GM19395 (cell line): ENCODE measurements at regions not wholly inside any gene's neighbourhood (a gene's known extent, or its start where the extent isn't known, plus 50 kb on each side); places are given as distances from the start of the nearest gene placed in this dataset.

Experiments used
- ATAC-seq: cut with Tn5 transposase; IDR thresholded peaks from one replicate; pipeline ENCODE4 v1.9.1; 2021; ENCODE audit warnings: mild to moderate bottlenecking, moderate library complexity; ENCODE audit not compliant: unreplicated experiment

DNA sequence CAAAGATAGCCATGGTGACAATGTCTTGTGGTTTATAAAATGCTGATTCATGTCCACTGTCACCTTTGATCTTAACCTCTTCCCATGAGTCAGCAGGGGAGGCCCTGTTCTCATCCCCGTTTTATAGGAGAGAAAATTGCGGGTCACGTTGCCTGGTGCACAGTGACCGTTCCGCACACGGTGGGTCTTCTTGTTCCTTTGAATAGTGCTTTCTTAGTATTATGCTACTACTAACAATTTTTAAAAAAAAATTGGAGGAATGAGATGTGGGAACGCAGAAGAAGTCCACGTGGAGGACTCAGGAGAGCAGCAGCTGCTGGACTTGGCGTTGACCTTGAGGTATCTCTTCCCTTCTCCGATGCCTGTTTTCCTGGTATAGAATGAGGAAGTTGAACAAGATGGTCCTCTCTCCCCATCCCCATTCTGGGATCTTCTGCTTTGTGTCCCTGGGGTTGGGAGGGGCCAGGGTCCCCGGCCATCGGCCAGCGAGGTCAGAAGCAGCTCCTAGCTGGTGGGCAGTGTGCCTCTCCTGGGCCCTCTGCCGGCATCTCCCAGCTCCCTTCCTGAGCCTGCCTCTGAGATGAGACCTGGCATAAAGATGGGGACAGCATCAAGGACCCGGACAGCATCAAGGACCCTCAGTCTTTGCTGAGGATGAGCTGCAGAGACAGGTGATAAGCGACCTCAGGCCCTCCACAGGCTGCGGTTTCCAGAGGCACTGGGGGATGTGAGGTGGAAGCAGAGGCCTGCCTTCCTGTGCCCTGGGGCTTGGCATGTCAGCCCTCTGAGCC is 143.9 kb downstream of the C9orf50 start:
- ATAC-seq = no peak

DNA sequence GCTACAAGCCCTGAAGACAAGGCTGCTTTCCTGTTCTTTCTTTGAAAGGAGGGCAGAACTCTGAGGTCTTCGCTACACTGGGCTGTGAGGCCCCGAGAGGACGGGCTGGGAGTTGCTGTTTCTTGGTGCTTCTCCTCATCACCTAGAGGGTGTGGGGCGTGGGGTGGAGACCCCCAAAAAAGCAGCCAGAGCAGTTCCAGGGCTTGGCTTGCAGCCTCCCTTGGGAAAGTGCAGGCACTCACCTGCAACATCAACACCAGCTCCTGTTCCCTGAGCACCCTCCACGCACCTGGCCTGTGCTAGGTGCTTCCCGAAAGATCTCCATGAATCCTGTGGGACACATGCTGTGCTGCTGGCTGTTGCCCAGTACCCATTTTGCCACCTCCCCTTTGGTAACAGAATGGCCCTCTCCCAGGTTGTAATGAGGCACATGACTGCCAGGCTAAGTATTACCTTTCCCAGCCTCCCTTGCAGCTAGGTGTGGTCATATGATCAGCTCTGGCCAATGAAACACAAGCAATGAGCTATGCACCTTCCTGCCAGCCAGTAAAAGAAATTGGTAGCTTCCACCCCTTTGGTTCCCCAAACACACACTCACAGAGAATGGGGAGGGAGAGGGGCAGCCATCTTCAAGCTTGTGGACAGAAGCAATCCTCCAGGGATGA is 146.0 kb downstream of the C9orf50 start:
- no peak for ATAC-seq

DNA sequence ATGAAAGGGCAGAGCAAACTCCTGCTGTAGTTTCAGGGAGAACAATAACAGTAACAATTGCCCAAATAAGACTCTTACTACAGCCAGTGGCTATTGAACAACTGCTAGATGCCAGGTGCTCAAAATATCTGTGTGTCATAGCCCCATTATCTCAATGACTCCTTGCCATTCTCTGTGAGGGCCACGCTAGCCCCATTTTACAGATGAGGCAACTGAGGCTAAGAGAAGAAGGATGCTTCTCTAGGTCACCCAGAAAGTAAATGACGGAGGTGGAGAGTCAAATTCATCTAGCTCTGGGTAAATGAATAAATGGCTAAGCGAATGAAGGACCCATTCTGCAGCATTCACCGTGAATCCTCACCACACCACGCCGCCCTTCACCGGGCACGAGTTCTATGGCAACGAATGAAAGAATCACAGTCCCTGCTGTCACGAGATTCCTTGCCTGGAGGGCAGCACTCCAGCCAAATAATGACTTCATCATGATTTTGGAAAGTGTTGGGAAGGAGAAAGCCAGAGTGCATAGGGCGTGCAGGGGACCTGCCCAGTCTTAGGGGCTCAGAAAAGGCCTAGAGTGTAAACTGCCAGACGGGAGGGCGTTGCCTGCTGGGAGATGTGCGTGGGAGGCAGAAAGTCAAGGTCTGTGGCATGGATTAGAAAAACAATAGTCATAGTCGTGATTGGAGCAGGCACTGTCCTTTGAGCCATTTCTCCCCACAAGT is 147.2 kb downstream of the C9orf50 start:
- ATAC-seq = no peak

DNA sequence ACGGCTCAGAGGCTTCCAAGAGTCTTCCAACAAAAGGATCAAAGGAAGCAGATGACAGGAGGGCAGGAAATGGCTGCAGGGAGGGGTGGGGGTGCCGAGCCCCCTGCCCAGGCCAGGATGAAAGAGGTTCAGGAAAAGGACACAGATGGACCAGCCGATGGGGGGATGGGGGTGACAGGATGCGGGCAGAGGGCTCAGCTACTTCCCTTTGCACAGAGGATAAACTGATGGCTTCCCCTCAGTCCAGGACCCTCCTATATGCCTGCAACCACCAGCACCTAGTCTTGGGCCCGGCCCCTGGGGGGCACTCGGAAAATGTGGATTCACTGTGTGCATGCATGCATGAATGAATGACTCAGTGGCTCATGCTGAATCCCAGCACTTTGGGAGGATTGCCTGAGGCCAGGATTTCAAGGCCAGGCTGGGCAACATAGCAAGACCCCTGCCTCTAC is 148.2 kb downstream of the C9orf50 start:
- no peak for ATAC-seq

DNA sequence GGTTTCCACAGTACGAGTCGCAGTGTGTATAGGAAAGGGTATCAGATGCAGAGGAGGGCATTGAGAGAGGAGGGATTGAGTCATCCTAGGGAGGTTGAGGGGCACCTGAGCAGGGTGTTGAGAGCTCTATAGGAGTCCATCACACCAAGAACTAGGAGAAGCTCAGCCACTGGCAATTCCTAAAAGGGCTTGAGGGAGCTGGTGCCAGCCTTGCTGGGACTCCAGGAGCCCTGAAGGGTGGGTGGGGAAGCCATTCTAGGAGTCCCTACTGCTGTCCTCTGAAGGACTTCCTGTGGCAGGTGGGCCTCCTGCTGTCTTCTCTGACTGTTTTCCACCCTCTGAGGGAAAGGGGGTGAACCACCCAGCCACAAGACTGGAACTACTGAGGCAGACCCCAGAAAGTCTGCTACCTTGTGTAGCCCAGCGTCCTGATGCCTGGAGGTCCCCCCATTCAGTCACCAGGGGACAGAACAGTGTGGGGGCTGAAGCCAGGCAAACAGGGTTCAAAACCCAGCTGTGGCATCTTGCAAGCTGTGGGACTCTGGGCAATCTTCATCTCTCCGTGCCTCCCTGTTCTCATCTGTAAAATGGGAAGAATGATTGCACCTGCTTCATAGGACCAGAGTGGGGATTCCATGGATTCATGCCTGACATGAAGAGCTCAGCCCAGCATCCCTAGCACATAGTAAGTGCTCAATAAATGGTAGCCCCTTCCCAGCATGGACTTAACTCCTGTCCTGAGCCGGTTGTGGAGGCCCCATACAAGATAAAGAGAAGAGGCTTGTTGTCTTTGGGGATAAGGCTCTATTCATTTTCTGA is 149.5 kb downstream of the C9orf50 start:
- no peak for ATAC-seq

DNA sequence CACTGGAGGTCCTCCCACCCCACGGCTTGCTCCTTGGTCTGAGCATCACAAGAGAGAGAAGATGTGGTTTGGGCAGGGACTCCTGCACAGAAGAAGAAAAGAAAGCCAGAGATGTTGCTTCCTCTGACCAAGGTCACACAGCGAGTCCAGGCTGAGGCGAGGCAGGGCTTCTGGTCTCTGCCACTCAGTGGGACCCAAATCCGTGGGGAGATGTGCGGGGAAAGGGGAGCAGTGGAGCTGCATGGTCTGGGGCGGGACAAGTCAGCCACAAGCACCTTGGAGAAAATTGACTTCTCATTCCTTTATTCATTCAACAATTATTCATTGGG is 150.9 kb downstream of the C9orf50 start:
- no peak for ATAC-seq

DNA sequence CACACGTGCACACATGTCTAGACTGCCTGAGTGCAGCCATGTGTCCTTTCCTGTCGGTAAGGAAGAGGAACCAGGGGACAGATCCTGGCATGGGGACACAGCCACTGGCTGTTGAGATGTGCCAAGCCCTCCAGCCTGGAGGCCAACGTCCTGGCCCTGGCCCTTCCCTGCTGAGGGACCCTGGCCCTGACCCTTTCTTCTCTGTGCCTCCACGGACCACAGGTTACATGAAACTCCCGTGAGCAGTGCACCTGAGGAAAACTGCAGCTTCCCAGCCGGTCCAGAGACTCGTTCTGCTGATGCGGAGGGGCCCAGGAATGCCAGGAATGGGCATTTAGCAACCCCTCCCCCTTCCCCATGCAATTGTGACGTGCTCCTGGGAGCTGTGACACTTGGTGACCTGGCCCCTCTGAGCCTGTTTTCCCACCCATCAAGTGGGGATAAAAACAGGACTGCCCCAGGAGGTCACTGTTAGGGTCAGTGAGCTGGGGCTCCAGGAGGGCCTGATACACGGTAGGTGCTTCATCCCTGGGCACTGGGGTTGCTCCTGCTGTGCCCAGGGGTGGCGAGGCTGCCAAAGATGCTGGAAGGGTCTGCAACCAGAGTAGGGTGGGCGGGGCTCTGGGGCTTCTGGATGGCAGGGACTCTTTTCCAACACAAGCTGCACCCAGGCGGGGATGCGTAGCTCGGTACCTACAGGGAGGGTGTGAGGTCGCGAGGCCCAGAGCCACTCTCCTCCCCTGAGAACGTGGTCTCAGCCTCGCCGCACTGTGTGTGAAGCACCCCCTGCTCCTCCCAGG is 151.5 kb downstream of the C9orf50 start:
- ATAC-seq = no peak

DNA sequence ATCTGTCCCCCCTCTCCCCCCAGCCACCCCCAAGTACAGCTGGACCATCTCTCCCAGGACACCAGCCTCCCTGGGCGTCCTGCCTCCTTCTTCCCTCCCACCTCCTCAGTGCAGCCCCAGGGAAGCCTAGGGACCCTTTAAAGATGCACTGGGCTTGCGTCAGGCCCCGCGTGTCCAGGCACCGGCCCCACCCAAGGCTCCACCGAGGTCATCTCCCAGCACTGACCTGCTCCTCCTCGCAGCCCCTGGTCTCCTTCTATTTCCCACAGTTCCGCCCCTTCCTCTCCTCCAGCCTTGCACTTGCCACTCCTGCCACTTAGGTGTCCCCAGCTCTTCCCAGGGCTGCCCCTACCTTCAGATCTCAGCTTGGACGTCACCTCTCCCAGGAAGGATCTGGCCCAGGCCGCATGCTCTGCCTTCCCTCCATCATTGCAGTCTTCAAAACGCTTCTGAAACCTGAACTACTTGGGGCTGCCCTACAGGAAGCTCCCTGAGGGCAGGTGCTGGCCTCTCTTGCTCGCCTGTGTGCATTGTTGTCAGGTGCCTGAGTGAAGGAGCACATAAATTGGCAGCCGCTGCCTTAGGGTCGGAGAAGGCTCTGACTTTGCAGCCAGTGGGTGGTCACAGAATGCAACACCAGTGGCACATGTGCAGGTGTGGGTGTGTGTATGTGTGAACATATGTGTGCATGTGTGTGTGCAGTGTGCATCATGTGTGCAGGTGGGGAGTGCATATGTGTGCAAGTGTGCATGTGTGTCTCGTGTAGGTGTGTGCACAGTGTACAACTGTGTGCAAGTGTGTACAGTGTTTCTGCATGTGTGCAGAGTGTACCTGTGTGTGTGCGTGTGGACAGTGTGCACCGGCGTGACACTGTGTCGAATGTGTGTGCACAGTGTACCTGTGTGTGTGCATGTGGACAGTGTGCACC is 152.9 kb downstream of the C9orf50 start:
- no peak for ATAC-seq

DNA sequence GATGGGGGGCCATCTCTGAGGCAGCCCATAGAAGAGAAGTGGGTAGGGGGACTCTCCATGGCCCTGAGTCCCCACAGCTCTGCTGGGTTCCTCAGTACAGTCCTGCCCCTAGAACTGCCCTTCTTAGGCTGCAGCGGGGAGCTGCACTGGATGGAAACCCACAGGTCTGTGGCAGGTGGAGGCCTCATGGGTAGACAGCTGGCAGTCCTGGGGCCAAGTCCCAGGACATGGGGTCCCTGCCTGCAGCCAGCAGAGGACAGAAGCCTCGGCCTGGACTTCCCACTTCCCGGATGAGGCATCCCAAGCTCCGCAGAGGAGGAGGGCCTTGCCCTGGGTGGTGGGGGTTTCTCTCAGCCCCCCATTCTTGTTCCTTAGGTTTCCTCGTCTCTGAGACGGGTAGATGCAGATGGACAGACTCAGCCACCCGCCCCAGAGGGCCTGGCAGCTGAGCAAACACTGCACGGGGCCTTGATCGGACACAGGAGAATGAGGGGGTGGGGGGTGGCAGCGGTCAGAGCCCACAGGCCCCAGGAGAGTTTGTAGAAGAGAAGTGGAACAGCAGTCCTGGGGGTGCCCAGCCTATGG is 153.8 kb downstream of the C9orf50 start:
- no peak for ATAC-seq

DNA sequence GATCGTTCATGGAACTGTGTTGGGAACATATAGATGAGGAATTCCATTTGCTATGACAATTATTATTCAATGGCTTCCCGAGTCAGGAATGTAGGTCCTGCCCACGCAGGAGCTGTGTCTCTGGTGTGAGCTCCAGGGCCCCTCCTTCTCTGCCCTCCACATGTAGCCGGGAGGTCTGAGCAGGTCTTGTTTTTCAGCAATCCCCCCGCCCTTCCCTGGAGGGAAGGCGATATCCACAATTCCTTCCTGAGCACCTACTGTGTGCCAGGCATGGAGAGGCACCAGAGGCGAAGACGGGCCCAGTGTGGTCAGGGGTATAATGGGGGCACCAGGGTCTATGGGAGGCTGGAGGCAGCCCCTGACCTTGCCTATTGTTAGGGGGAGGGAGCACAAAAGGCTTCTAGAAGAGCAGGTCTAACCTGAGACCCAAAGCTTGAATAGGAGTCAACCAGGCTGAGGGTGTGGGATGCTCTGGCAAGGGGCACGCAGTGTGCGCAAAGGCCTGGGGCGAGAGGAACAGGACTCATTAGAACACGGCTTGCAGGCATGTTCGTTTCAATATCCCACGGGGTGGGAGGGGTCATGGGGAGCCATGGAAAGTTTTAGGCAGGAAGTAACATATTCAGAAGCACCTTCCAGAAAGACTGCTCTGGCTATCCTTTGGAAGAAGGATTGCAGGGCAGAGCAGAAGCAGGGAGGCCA is 154.9 kb downstream of the C9orf50 start:
- ATAC-seq = no peak

DNA sequence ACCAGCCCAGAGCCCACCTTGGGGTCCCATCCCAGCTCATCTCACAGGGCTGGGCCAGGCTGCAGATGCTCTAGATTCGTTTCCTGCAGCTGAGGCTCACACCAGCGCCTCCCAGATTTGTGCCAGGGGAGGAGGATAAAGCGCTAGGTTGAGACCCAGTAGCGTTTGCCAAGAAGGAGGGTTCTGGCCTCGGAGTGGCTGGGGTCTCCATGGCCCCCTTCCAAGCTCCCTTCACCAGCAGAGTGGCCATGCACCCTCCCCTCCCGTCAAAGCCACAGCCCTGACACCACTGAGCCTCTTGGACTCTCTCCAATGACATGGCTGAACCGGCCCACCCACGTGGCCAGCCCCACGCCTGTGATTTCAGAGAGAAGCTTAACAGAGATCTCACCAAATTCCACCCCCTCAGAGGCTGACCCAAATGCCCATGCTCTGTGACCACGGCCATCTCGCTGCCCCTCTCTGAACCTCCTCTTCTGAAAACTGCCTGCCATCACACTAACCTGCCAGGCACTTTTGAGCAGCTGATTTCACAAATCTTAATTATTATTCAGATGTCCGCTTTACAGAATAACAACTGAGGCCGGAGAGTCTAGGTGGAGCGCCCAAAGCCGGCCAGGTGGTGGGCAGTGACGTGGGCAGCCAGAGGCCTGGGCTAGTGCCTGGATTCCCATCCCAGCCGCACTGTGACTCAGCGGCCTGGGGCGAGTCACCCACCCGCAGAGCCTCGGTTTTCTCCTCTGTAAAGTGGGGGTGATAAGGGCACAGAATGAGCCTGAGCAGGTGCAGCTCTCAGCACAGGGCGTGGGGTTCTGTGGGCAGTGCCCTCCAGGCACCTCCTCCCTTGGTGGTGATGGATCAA is 155.7 kb downstream of the C9orf50 start:
- no peak for ATAC-seq

DNA sequence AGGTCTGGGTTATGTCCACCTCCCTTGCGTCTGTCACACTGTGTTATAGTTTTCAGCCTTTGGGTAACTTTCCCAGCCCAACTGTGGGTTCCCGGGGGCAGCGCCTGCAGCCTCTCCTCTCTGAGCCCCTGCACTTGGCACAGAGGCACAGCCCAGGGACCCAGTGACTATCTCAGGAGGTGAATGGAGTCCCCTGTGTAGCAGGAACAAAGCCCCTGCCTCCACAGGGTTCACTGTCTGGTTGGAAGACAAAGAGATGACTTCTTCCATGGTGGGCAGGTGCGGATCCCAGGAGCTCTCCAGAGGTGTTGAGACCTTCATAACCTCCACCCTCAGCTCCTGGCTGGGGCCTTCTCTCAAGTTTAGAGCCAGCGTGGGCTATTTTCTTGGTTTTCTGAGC is 156.9 kb downstream of the C9orf50 start:
- no peak for ATAC-seq

DNA sequence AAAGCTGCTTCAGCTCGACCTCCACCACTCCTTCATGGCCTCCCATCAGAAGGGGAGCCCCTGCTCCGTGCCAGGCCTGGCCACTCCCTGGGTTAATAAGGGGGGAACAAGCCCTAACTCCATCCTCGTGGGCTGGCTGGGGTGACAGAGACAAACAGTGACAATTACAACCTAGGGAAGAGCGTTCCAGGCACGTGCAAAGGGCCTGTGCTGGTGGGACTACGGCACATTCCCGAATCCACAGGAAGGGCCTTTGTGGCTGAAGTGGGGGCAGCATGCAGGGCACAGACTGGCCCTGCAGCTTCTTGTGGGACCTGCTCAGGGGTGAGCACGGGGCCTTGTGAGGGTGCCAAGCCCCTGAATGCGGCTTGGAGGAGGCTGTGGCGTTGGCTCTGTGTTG is 157.4 kb downstream of the C9orf50 start:
- no peak for ATAC-seq

DNA sequence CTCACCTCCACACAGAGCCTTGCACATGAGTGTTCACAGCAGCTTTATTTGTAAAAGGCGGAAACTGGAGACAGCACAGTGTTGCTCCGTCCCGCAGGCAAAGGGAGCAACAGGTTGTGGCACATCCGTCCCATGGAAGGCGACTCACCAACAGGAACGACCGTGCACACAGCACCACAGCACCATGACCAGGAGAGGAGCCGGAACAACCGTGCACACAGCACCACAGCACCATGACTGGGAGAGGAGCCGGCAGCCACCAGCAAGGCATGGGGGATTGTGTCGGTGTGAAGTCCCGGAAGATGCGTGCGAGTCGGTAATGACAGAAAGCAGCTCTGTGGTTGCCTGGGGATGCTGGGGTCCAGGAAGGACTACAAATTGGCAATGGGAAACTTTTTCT is 158.5 kb downstream of the C9orf50 start:
- ATAC-seq = no peak

DNA sequence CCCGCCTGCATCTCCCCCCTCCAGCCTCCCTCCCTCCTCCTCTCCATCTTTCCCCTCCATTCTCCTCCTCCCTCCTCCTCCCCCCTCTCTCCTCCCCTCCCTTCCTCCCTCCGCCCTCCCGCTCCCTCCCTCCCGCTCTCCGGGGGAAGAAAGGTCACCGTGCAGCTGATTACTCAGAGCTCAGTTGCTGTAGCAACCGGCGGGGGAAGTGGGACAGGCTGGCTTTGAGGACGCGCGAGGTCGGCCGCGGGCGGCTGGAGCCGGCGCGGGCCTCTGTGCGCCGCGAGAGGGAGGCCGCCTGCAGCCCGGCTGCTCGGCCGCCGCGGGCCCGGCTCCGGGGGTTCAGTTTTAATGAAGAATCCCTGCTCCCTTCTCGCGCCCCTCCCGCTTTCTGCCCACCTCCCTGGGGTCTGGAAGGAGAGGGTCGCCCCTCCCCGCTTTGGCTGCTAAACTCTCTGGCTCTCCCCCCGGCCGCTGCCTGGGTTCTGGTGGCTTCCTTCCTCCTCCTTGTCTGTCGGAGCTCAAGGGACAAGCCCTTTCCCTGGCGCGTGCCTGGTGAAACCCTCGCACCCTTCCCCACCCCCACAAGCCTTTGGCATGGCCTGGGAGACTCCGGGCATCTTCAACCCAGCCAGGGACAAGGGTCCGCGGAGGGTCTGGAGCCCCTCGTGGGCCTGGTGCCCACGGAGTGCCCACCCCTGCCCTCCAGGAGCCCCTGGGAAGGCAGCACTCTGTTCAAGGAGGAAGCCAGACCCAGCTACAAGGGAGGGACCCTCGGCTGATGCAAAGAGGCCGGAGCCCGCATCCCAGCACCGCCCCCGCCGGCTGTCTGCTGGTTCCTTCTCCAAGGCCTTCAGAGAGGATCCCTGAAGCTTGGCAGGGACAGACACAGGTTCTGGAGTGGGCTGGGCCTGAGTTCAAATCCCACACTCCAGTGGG is 160.3 kb downstream of the C9orf50 start:
- peak; percentile 61 for ATAC-seq
